Stimulated activated CD8-positive, alpha-beta memory T cell treated with anti-CD3 and anti-CD28 coated beads, Interleukin-12 subunit alpha, Interleukin-12 subunit beta, amount 100 ng/mL, for 1 hour (primary cell): ENCODE measurements at regions not wholly inside any gene's neighbourhood (a gene's known extent, or its start where the extent isn't known, plus 50 kb on each side); places are given as distances from the start of the nearest gene placed in this dataset.

ENCODE experiments used
- DNase-seq: peaks from one replicate; pipeline ENCODE4 v3.0.0-alpha.2; 2020; ENCODE audit warnings: low read depth

- DNase-seq = no peak
These were observed 111.7 kb upstream of the AKIP1 start for GRCh38 chr11:8799273-8799672.

DNA sequence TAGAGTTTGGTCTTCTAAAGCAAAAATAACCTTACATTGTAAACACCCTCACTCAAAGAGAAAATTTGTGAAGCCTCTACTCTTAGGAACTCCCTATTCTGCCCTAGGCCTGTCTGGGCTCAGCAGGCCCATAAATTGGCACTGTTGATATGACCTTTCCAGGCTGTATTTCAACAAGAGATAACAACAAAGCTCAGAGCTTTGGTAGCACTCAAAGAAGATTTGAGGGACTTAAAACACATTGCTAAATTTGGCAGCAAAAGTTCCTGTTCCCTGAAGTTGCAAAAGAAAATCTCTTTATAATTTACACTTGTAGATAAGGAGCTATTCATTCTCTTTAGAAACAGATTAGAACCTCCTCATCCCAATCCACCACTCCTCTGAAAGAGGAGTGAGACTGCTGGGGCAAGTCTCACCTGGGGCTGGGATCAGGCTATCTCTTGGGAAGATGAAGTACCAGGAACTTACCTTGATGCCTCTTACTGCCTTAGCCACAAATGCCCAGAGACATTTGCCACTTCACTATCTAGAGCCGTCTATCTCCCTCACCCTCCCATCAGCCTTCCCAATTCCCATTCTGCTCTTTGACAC is 110.4 kb upstream of the AKIP1 start:
- DNase-seq = no peak

DNA sequence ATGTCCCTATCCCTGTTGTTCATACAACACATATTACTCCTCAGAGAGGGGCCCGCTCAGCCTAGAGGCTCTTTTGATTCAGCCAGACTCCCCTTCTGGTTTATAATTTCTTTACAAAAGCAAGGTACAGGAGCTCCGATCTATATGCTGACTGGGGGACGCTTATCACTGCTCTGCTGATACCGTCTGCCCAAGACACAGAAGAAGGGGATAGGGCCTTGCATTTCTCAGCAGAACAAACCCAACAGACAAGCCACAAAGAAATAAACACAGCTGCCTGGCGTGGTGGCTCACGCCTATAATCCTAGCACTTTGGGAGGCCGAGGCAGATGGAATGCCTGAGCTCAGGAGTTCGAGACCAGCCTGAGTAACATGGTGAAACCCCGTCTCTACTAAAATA is 109.9 kb upstream of the AKIP1 start:
- DNase-seq = no peak

DNA sequence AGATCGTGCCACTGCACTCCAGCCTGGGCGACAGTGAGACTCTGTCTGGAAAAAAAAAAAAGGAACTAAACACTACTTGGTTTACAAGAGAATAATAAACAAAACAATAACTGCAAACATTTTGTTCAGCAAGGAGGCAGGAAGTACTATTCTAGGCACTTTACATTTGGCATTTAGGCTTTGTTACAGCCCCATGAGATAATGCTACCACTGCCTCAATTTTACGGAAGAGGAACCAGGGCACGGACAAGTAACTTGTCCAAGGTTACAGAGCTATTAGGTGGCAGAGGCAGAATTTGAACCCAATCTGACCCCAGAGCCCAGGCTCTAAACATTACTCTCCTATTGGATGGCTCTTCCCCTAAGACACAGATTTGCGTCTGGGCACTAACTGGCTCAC is 108.7 kb upstream of the AKIP1 start:
- DNase-seq = no peak

GRCh38 chr11:8803973-8804372 is 107.0 kb upstream of the AKIP1 start:
- DNase-seq = no peak

GRCh38 chr11:8805296-8805695 is 105.7 kb upstream of the AKIP1 start:
- no peak for DNase-seq

- DNase-seq = no peak
These were observed 104.0 kb upstream of the AKIP1 start for GRCh38 chr11:8806974-8807373.

GRCh38 chr11:8807544-8808225 is 103.3 kb upstream of the AKIP1 start:
- DNase-seq = no peak

GRCh38 chr11:8808226-8808585 is 102.8 kb upstream of the AKIP1 start:
- no peak for DNase-seq

GRCh38 chr11:8809241-8809938 is 101.6 kb upstream of the AKIP1 start:
- no peak for DNase-seq

DNA sequence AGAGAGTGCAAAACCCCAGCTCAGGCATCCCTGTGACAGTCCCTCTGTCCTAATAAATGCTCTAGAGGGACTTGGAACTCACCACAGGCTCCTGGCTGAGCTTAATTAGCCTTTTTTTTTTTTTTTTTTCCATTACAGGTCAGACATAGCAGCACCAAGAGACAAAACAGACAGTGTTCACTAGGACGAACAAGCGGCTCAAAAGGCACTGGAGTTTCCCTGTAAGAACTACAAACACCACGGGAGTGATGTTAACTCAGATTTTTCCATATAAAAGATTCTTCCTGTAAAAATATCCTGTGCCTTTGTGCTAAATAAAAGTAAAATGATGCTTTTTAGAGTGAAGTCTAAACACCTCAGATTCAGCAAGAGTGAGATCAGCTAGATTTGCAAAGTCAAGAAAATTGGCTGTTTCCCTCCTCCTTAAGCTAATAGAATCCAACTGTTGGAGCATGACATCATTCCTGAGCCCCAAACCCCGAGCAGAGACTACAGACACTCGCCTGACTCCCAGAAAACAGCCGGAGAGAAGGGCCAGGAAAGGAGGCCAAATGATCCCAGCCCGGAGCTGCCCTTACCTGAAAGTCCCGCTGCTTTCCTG is 101.0 kb upstream of the AKIP1 start:
- DNase-seq = no peak

DNA sequence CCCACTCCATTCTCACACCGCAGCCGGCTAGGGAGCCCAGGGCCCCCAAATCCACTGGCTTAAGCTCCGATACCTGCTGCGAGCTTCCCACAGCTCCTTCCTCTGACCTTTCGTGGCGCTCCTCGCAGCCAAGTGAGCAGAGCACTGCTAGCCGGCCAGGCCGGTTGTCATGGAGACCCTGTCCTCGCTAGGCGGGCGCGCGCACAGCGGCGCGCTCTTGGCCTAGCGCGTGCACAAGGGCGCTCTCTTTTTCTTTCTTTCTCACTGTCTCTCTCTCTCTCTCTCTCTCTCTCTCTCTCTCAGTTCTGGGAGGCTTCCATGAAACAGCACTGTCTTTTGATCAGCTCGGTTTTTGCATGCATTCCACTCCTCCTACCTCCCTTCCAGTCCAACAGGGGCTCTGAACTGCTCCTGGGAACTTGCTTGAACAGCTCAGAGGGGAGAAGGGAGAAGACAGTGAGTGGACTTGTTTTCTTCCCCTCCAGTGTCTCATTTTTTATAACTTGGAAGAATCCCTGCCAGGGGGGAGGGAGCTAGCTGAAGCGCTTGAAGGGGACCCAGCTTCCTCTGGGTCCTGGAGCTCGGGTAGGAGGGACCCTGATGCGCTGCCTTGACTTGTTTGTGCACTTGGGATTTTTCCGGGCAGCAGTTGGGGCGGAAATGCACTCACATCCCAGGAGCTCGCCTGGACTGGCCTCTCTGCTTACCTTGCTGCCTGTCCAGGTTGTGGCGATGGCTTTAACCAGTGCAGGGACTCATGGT is 100.3 kb upstream of the AKIP1 start:
- DNase-seq = no peak

GRCh38 chr11:8811571-8811970 is 99.4 kb upstream of the AKIP1 start:
- DNase-seq = no peak

- DNase-seq = no peak
These were observed 98.6 kb upstream of the AKIP1 start for GRCh38 chr11:8812438-8812837.

DNA sequence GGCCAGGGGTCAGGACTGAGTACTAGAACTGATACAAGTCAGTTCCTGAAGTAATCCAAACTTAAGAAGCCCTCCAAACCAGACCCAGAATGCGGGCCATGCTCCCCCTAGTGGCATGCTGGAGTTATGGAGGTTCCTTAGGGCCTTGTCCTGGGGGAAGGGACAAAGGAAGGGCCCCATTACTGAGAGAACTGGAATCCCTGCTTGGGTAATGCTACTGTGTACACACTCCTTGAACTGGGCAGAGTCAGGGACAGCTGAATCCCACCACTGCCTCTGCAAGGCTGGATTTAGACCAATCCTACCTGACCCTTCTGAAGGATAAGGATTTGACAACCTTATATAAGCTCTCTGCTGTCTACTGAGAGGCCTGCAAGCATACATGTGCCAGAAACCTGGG is 97.3 kb upstream of the AKIP1 start:
- peak; percentile 6 for DNase-seq

DNA sequence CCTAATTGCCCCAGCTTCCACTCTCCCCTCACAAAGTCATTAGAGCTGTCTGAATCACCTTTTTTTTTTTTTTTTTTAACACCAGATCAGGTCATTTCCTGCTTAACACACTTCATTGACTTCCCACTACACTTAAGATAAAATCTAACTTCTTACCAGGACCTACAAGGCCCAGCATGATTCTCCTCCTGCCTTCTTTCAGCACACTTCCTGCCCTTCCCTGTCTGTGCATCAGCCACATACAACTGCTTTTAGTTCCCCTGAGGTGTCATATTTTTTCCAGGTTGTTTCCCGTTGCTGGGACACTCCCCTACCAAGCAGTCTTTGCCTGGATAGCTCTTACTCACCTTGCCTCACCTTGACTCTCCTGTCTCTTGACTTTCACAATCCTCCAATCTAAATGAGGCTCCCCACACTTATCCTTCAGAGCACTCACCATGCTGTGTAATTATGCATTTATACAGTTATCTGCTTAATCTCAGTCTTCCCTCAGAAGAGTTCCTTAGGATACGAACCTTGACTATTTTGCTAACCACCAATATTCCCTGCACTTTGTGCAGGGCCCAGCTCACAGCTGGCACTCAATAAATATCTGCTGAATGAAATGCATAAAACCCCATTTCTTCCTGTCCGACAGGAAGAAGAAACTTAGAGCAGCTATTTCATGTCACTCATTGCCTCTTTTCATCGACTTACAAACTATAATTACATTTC is 96.6 kb upstream of the AKIP1 start:
- DNase-seq = no peak

- no peak for DNase-seq
These were observed 96.1 kb upstream of the AKIP1 start for GRCh38 chr11:8814923-8815240.

- DNase-seq = no peak
These were observed 92.6 kb upstream of the AKIP1 start for GRCh38 chr11:8818421-8818820.

GRCh38 chr11:8820401-8820800 is 90.6 kb upstream of the AKIP1 start:
- no peak for DNase-seq

GRCh38 chr11:8822469-8822868 is 88.5 kb upstream of the AKIP1 start:
- no peak for DNase-seq

GRCh38 chr11:8823174-8823742 is 87.7 kb upstream of the AKIP1 start:
- DNase-seq = no peak
